ENCODE measurements at regions not wholly inside any gene's neighbourhood (a gene's known extent, or its start where the extent isn't known, plus 50 kb on each side); places are given as distances from the start of the nearest gene placed in this dataset.

- TF ChIP-seq EZH2 (IDR thresholded peaks at IDR 0.05) (no peak), CTCF (IDR thresholded peaks at IDR 0.05) (no peak)
Observed at GRCh38 chr7:113172726-113173125, 54.4 kb upstream of the SMIM30 start.
